HG03135 (cell line): ENCODE measurements at regions not wholly inside any gene's neighbourhood (a gene's known extent, or its start where the extent isn't known, plus 50 kb on each side); places are given as distances from the start of the nearest gene placed in this dataset.

ENCODE experiments used
- ATAC-seq: cut with Tn5 transposase; IDR thresholded peaks from one replicate; pipeline ENCODE4 v1.9.1; 2021; ENCODE audit warnings: mild to moderate bottlenecking, moderate library complexity; ENCODE audit not compliant: unreplicated experiment

GRCh38 chr15:25931851-25932250, 68.7 kb upstream of the ATP10A start:
- no peak for ATAC-seq

DNA sequence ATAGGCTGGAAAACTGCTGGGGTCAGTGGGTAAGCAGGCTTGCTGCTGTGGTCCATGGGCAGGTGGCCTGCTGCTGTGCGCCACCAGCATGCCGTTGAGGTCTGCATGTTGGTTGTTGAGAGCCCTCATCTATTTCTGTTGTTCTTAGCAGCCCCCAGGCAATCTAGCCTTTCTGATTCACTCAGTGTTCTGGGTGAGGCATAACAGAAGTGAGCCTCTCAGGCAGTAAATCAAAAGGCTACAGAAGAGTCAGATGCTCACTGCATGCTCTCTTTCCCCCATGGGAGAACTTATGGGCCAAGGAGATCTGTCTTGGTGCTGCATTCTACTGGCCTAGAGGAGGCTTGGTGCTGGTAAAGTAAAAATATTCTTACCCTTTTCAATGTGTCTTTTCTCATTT, 67.8 kb upstream of the ATP10A start:
- ATAC-seq, result no peak
